HS-27A (cell line): ENCODE measurements at regions not wholly inside any gene's neighbourhood (a gene's known extent, or its start where the extent isn't known, plus 50 kb on each side); places are given as distances from the start of the nearest gene placed in this dataset.
"Not testable (repeated sequence)": the region's sequence is repeated elsewhere in the genome, so short reads cannot be mapped to it uniquely, and the experiment has no call there.

Source experiments
- DNase-seq: peaks from one replicate; pipeline ENCODE4 v3.0.0-alpha.2; 2012; ENCODE audit warnings: low read depth, missing footprints

DNA sequence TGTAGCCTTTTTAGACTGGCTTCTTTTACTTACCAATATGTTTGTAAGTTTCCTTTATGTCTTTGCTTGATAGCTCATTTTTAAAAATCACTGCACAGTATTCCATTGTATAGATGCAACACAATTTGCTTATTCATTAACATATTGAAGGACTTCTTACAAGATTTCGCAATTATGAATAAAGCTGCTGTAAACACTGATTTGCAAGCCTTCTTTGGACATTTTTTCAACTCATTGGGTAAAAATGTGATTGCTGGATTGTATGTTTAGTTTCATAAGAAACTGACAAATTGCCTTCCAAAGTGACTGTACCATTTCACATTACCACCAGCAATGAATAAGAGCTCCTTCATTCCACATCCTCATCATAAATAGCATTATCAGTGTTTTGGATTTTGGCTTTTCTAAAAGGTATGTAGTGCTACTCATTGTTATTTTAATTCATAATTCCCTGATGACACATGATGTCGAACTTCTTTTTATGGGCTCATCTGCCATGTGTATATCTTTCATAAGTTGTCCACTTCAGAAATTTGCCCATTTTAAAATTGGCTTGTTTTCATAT lies 80.7 kb downstream of the TFAP2B start:
- DNase-seq, result peak; percentile 65

DNA sequence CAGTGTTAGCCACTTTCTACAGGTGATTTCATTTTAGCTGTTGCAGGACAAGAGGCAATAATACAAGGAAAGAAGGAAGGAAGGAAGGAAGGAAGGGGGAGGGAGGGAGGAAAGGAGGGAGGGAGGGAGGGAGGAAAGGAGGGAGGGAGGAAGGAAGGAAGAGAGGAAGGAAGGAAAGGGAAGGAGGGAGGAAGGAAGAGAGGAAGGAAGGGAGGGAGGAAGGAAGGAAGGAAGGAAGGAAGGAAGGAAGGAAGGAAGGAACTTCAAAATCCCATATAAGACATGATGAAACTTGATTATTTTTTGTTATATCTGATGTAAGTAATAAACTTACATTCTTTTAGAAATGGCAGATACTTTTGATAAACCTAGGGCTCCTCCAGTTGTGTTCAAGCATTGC lies 83.6 kb downstream of the TFAP2B start:
- DNase-seq, result no peak

DNA sequence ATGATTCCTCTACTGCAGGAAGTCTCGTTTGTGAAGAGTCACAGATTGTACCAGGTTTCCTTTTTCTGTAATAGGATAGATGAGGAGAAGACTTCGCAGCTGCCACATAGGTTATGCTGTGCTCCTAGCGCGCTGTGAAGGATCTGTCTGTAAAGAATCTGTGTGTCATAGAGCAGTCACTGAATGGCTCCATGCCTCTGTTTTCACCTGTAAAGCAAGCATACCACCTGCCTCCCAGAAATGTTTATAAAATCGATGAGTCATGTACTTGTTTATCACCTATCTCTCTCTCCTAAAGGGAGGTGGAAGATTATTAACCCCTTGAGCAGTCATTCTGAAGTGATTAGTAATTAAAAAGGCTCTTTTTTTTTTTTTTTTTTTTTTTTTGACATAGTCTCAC lies 86.6 kb downstream of the TFAP2B start:
- no peak for DNase-seq

DNA sequence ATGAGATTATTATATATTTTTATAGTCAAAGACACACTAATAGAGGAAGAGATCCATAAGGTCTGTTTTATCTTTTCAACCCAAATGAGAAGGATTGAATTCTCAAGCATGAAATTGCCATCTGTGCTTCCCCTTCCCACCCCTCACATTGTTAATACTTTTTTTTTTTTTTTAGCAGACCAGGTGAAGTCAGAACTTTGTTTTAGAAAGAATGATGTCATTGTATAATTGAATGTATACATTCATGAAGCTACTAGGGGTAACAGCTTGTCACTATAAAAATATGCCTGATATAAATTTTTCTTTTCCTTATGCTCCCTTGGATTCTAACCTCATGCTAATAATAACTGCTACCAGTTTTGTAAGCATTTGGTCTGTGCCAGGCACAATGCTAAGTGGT lies 88.9 kb downstream of the TFAP2B start:
- no peak for DNase-seq

DNA sequence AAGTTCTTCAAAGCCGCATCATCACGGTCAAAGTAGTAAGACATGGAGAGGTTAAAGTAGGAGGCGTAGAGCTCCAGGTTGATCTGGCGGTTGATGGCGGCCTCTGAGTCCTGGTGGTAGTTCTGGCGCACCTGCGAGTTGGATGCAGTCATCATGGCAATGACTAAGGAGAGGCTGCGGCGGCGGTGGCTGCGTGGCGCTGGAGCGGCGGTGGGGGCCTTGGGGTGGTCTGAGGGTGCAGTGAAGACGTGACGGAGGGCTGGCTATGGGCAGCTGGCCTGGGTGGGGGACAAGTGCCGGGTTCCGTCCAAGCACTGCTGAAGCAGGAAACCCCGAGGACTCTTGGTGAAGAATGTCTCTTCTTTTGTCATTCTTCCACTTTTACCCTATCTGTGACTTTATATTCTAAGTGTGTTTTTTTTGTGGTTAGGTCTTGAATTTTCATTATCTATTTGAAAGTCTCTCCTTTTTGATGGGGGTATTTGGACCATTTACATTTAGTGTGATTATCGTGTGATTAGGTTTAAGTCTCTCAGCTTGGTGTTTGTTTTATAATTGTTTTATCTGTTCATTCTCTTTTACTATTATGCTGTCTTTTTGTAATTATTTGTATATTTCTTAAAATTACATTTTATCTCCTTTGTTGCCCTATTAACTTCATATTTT lies 94.6 kb downstream of the TFAP2B start:
- no peak for DNase-seq

DNA sequence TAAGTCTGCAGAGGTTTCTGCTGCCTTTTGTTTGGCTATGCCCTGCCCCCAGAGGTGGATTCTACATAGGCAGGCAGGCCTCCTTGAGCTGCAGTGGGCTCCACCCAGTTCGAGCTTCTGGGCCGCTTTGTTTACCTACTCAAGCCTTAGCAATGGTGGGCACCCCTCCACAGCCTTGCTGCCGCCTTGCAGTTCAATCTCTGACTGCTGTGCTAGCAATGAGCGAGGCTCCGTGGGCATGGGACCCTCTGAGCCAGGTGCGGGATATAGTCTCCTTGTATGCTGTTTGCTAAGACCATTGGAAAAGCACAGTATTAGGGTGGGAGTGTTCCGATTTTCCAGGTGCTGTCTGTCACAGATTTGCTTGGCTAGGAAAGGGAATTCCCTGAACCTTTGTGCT lies 102.7 kb downstream of the TFAP2B start:
- DNase-seq, result not testable (repeated sequence)

DNA sequence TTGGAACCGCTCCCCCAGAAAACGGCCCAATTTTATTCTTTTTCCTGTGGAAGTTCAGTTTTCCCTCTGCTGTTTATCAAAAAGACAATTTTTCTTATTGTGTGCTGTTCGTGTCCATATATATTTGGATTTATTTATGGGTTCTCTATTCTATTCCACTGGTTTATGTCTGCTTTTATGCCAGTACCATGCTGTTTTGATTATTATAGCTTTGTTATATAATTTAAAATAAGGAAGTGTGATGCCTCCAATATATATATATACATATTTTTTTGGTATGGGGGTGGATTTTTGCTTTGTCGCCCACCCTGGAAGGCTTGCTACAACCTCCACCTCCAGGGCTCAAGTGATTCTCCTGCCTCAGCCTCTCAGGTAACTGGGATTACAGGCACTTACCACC lies 103.3 kb downstream of the TFAP2B start:
- no peak for DNase-seq

DNA sequence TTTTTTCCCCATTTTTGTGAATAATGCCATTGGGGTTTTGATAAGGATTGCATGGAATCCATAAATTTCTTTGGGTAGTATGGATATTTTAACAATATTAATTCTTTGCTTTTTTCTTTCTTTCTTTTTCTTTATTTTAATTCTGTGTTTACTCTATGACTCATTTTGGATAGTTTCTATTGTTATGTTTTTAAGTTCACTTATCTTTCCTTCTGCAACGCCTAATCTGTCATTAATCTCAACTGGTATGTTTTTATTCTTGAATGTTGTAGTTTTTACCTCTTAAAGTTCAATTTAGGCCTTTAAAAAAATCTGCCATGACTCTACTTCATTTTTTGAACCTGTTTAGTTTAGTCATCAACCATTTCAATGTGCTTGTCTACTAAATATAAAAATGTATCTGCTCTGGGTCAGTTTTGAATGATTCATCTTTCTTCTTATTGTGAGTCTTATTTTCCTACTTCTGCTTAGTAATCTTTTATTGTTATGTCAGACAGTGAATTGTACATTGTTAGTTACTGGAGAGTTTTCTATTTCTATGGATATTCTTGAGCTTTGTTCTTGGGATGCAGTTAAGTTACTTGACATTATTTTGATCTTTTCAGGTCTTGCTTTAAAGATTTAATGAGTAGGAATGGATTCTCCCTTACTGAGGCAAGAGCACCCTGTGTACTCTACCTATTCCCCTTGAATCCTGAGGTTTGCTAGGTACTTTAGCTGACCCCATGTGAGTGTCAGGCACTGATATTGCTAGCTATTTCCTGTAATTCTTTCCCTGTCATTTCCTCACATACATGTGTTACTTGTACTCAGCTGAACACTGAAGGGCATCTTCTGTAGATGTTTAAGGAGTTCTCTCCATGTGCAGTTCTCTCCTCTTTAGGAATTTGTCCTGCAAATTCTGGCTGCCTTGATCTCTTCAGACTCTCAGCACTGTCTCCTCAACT lies 104.2 kb downstream of the TFAP2B start:
- DNase-seq, result no peak

DNA sequence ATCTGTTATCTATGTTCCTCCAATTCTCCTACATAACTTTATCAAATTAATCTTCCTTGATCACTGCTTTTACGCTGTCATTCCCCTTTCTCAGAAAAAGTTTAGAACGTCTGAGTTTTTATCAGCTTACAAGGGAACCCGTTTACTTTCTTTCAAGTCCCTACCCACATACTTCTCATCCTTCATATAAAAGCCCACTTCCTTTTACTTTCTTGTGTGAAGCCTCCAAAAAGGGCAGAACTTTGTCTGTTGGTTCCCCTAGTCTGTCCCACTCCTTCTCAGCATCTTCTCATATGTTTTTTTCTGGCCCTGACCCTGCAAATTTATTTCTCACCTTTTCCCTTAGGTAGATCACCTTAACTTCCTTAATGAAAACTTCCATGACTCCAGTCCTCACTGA lies 106.1 kb downstream of the TFAP2B start:
- DNase-seq, result no peak

DNA sequence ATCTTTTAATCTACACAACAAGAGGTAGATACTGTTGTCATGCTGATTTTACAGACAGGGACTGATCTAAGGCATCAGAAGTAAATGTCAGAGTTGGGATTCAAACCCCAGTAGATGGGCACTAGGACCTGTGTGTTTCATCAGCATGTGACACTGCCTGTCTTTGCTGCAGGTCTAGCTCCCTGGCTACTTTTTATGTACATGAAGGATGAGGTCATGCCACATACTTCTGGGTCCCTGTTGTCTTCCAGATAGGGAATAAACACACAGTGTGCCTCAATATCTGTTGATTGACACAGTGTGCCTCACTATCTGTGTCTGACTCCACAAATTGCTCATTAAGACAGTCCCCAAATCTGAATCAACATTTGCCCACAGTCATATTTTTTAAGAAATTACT lies 106.9 kb downstream of the TFAP2B start:
- DNase-seq, result no peak

DNA sequence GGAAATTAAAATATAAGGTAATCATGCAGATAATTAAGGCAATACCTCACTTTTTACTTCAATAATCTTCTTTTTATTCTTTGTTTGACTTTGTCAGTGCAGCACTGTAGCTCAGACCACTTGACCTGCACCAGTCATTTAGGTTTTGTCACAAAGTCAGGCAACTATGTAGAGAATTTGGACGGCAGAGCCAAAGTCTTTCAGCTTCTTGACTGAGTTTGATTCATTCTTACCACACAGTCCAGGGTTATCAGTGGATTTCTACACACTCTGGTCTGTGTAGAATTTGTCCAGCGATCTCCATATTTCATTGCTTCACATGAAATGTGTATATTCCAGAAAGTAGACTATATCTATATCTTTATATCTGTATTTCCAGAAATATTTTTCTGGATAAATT lies 107.3 kb downstream of the TFAP2B start:
- peak; percentile 15 for DNase-seq

DNA sequence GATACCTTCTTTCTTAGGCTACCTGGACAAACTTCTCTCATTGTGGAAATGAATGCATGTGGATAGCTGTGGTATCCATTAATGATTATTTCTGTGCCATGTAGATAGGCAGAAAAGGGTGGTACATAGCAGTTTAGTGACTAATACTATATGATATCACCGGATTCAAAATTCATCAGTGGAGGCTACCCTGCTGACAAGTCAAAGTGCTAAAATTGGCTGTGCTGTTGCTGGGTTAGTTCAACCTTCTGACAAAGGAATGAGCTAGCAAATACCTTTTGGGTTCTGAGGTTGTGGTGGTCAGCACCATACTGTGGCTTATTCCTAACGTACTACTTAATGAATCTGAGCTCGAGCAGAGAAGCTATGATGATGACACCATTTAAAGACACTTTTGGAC lies 109.1 kb downstream of the TFAP2B start:
- DNase-seq, result peak; percentile 49

DNA sequence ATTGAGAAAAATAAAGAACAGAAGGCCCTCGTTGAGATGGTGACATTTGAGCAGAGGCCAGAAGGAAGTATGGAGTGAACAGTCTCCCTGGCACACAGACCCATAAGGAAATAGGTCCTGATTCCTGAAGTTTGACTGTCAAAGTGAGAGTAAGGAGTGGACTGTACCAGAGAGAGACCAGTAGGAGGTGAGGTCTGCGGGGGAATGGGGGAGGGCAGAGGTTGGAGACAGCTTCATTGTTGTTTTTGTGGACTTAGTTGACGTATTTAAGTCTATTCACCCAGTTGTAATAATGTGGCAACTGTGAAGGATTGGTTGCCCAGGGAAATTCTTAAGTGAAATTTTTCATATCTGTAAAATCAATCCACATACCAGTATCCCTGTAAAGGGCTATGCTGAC lies 110.7 kb downstream of the TFAP2B start:
- DNase-seq, result no peak

DNA sequence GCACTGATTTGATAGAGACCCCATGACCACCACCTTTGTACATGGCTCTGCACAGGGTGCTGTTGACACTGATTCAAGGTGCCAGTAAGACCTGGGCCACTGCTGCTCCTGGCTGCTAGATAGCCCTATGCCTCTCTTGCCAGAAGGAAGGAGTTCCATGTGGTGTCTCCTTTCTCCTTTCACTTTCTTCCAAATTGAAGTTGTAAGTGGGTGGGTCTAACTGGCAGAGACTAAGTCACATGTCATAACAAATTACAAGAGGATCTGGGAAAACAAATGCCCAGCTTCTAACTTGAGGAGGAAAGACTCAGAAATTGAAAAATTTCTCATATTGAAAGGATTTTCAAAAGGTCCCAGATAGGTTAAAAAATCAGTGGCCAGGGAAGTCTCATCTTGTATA lies 116.8 kb downstream of the TFAP2B start:
- no peak for DNase-seq

DNA sequence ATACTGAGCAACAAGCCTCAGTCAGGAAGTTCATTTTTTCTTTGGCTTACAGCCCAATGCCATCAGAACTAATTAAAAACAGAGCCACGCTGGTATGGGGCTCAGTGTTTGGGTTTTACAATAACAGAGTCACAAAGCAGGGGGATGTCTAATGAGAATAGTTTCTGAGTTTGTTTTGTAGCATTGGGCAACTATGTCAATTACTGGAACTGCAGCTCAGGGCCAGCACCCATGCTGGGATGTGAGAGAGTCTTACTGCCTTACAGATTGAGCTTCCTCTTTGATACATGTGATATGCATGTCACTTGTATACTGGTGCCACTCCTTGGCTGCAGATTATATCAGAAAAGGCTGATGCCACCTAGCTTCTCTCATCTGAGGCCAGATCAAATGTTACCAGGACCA lies 117.6 kb downstream of the TFAP2B start:
- DNase-seq, result no peak

DNA sequence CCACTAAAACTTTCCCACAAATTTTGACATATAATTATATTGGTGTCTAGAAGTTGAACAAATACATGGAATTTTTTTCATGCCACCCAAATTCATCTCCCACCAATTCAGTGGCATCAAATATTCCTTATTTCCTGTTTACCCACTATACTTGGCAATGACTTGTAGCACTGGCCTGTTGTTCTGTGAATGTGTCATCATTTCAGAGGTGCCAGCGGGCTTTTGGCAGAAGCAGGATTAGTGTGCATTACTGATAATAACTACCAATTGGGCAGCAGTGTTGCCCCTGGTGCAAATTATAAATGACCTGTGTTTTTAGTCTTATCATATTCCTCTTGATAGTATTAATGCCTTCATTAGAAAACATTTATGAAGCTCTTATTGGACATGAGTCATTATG lies 121.3 kb downstream of the TFAP2B start:
- DNase-seq, result peak; percentile 24

DNA sequence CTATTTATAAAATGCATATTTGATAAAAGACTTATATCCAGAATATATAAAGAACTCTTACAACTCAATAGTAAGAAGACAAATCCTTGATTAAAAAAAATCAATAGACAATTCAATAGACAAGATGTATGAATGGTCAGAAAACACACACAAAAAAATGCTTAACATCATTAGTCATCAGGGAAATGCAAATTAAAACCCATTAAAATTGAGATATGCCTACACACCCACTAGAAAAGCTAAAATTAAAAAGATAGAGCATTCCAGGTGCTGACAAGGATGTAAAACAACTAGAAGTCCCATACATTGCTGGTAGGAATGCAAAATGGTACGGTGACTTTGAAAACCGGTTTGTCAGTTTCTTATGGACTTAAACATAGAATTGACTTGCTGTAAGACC lies 127.1 kb downstream of the TFAP2B start:
- DNase-seq, result no peak

DNA sequence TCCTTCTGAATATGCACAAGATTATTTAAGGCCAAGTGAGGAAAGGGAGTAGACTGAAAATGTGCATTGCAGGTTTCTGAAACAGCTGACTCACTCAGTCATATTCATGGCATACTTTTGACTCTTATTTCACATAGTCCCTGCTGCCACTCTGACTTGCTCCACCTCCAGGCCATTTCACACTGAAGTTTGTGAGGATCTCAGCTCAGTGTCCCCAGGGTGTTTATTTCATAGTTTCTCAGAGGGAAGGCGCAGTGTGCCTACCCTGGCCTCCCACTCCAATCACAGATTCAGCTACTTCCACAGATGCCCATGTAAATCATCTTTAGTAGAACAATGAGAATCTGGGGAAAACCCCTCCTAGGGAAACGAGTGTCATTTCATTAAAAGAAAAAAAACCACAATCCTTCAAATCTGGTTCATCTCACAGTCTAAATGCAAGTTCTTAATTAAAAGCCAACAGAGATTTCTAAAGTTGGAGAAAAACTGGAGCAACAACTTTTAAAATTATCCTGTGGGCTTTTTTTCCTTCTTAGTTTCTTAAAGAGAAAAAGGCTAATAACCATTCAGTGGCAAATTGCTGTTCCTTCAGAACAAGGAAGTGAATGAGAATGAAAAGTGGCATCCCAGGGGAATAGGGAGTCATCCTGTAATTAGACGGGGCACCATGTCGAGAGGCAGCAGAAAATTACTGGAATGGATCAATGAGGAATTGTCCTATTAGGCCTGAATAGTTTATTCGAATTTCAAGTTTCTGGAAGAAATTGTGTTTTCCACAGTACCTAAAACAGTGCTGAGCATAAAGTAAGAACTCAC lies 133.6 kb downstream of the TFAP2B start:
- DNase-seq, result peak; percentile 22

DNA sequence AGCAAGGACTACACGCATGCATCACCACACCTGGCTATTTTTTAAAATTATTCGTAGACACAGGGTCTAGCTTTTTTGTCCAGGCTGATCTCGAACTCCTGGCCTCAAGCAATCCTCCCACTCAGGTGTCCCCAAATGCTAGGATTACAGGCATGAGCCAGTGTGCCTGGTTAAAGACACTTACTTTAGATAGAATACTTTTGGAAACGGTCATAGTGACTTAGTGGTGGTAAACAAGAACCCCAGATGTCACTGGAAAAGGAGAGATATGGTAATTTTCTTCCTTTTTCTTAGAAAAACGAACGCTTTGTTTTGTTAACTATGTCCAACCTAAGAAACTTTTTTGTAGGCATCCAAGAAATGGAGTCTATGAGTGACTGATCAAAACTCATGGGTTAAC lies 137.3 kb downstream of the TFAP2B start:
- no peak for DNase-seq

DNA sequence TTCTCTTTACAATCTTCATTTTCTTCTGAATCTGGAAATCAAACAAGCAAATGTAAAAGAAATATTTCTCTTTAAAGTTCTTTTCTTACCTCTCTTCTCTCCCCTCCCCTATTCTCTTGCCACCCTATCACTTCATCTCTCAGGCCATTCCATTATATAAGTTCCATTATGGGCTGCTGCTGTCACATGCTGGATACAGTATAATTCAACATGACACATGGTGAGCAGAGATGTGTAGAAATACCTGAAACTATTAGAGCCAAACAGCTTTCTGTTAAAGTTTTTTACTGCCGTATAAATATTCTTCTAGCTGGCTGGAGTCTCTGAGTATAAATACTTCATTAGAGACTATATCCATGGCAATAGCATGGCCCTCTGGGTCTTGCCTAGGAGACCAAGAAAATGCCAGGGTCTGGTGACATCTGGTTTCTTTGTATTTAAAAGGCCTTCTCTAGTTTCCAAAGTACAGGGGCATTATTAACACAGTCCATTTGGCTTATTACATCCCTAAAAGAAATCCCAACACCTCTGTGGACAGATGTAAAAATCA lies 139.6 kb downstream of the TFAP2B start:
- no peak for DNase-seq

DNA sequence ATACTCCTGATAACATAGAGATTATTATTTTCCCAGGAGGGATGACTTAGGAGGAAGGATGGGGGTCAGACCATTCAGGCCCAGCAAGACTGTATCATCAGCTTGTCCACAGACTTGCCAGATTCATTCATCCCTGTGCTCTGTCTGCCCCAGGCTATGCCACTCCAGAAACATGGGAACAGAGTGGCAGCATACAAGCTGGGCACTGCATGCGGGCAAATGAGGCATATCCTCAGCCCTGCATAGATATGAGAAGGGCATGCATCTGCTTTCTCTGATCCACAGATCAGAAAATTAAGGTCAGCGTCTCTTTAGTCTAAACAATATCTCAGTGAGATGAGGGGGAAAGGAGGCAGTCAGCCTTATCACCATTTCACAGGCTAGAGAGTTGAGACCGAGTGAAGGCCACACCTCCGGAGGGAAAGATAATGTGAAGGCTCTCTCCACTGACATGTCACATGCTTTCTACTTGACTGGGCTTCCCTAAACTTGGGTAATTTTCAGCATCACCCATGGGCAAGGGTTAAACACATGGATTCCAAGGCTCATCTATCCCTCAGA lies 140.5 kb downstream of the TFAP2B start:
- no peak for DNase-seq

DNA sequence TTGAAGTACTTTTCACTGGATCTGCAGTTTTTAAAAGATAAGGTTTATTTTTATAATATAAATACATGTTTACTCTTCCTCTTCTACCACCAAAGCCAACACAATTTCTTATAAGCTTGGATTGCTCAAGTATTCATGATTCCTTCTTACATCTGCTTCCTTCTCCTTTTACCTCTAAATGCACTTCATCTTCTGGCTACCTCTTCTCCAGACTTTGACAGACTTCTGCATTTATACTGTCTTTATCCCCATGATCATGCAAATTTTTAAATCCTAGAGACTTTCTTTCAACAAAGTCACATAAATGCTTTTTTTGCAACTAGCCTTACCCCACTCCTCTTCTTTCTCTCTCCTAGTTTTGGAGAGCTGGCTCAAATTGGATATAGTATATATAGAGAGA lies 142.9 kb downstream of the TFAP2B start:
- DNase-seq, result no peak
